ENCODE measurements at regions not wholly inside any gene's neighbourhood (a gene's known extent, or its start where the extent isn't known, plus 50 kb on each side); places are given as distances from the start of the nearest gene placed in this dataset.
A peak's percentile ranks its signal among the peaks of the same experiment; 100 is the strongest.

GRCh38 chr2:160651416-160652200 is 158.0 kb upstream of the RBMS1 start:
- Histone ChIP-seq H3K27ac (replicated peaks) (no peak overlapping the region), H3K9me3 (replicated peaks) (no peaks in the 10 kb centered on the region), H3K4me1 (peaks cover 16% of the 10 kb centered on the region), H3K4me3 (no peak overlapping the region), H3K27me3 (ENCODE audit: low read depth) (no peaks in the 10 kb centered on the region), H3K36me3 (no peaks in the 10 kb centered on the region)
- intact Hi-C loops (cut with micrococcal nuclease): no loop called here
- DNase-seq: no peak
- no peak for TF ChIP-seq CTCF (IDR thresholded peaks at IDR 0.05; ENCODE audit: borderline replicate concordance)

GRCh38 chr2:160652236-160652635 is 158.6 kb upstream of the RBMS1 start:
- Histone ChIP-seq H3K4me3 (no peak overlapping the region), H3K4me1 (peaks cover 21% of the 10 kb centered on the region), H3K27ac (replicated peaks) (no peak overlapping the region), H3K36me3 (no peaks in the 10 kb centered on the region), H3K27me3 (ENCODE audit: low read depth) (no peaks in the 10 kb centered on the region), H3K9me3 (replicated peaks) (no peaks in the 10 kb centered on the region)
- peak; percentile 19 for DNase-seq
- no peak for TF ChIP-seq CTCF (IDR thresholded peaks at IDR 0.05; ENCODE audit: borderline replicate concordance)
- intact Hi-C loops (cut with micrococcal nuclease): no loop called here

- intact Hi-C loops (cut with micrococcal nuclease): no loop called here
- Histone ChIP-seq H3K36me3 (no peaks in the 10 kb centered on the region), H3K27me3 (ENCODE audit: low read depth) (no peaks in the 10 kb centered on the region), H3K4me1 (peaks cover 13% of the 10 kb centered on the region), H3K4me3 (no peak overlapping the region), H3K9me3 (replicated peaks) (no peaks in the 10 kb centered on the region), H3K27ac (replicated peaks) (no peak overlapping the region)
- no peak for DNase-seq
- TF ChIP-seq CTCF (IDR thresholded peaks at IDR 0.05; ENCODE audit: borderline replicate concordance): no peak
Measured at GRCh38 chr2:160657196-160657595, 163.6 kb upstream of the RBMS1 start.

- H3K4me3 ChIP-seq: no peak overlapping the region
- peaks cover 8% of the 10 kb centered on the region for H3K4me1 ChIP-seq
- intact Hi-C loops (cut with micrococcal nuclease): no loop called here
- H3K27me3 ChIP-seq (ENCODE audit: low read depth): no peaks in the 10 kb centered on the region
- no peak for DNase-seq
- no peaks in the 10 kb centered on the region for H3K9me3 ChIP-seq (replicated peaks)
- no peak for TF ChIP-seq CTCF (IDR thresholded peaks at IDR 0.05; ENCODE audit: borderline replicate concordance)
- no peak overlapping the region for H3K27ac ChIP-seq (replicated peaks)
- no peaks in the 10 kb centered on the region for H3K36me3 ChIP-seq
Measured at GRCh38 chr2:160658851-160659250, 165.2 kb upstream of the RBMS1 start.

GRCh38 chr2:160660741-160661140 is 167.1 kb upstream of the RBMS1 start:
- Histone ChIP-seq H3K36me3 (no peaks in the 10 kb centered on the region), H3K27ac (replicated peaks) (no peak overlapping the region), H3K9me3 (replicated peaks) (no peaks in the 10 kb centered on the region), H3K4me3 (no peak overlapping the region), H3K4me1 (peaks cover 15% of the 10 kb centered on the region), H3K27me3 (ENCODE audit: low read depth) (no peaks in the 10 kb centered on the region)
- intact Hi-C loops (cut with micrococcal nuclease): no loop called here
- no peak for TF ChIP-seq CTCF (IDR thresholded peaks at IDR 0.05; ENCODE audit: borderline replicate concordance)
- no peak for DNase-seq
